ENCODE measurements at regions not wholly inside any gene's neighbourhood (a gene's known extent, or its start where the extent isn't known, plus 50 kb on each side); places are given as distances from the start of the nearest gene placed in this dataset.
"Not testable (repeated sequence)": the region's sequence is repeated elsewhere in the genome, so short reads cannot be mapped to it uniquely, and the experiment has no call there.

DNA sequence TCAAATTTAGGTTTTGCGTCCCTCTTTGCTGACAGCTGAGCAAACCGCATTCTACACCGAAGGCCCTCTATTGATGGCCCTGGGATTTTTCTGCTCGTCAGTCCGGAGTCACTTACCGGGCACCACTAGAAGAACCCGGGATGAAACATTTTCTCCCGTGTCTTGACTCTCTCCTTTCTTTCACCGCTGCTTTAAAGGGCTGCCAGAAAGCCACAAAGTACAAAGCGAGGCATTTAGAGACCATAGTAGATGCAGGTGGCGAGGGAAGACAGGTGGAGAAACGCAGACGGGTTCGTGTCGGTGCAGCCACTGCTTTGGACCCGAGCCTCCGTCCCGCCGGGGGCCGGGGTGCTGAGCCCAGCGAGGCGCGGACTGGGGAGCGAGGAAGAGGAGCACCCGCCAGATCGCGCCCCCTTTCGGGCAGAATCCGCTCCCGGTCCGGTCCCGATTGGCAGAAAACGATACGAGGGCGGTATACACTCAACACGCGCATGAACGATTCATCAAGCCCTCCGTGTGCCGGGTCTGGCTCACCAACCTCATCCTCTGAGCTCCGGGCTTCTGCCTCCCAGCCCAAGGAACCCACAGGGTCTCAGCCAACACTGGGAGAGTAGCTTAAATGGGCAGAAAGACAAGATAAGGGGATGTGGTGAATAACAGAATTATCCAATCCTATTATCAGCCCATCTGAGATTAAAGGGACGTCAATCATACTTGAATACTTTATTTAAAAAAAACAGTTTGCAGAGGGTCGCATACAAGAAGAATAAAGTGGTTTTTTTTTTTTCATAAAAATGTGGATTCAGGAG lies 84.9 kb downstream of the TRIM27 start:
- ATAC-seq (ENCODE audit: low FRiP score in 2 of 2) (peak; percentile 87 to 95), DNase-seq (peak; percentile 83 to 92)
- 0% methylated on average over 29 to 43 of the region's 43 CpGs for WGBS, 2 donors
- Histone ChIP-seq H3K27ac (peak overlapping the region; percentile 47 to 81 (median 72)), H3K4me3 (peak overlapping the region; percentile 52 to 72 (median 61)), H3K36me3 (no peaks in the 10 kb centered on the region), H3K4me1 (peaks cover 6 to 19% (median 14%) of the 10 kb centered on the region in 4 donors), H3K27me3 (no peaks in the 10 kb centered on the region), H3K9me3 (no peaks in the 10 kb centered on the region)
- TF ChIP-seq EP300 (IDR thresholded peaks at IDR 0.05), result no peak
- peak in 1 of 2 donors; percentile 23 for TF ChIP-seq POLR2AphosphoS5 (IDR thresholded peaks at IDR 0.05)
- TF ChIP-seq, protein P1, sequence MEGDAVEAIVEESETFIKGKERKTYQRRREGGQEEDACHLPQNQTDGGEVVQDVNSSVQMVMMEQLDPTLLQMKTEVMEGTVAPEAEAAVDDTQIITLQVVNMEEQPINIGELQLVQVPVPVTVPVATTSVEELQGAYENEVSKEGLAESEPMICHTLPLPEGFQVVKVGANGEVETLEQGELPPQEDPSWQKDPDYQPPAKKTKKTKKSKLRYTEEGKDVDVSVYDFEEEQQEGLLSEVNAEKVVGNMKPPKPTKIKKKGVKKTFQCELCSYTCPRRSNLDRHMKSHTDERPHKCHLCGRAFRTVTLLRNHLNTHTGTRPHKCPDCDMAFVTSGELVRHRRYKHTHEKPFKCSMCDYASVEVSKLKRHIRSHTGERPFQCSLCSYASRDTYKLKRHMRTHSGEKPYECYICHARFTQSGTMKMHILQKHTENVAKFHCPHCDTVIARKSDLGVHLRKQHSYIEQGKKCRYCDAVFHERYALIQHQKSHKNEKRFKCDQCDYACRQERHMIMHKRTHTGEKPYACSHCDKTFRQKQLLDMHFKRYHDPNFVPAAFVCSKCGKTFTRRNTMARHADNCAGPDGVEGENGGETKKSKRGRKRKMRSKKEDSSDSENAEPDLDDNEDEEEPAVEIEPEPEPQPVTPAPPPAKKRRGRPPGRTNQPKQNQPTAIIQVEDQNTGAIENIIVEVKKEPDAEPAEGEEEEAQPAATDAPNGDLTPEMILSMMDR (IDR thresholded peaks at IDR 0.05), result peak in 5 of 6 experiments; percentile 48 to 63 (median 57)

DNA sequence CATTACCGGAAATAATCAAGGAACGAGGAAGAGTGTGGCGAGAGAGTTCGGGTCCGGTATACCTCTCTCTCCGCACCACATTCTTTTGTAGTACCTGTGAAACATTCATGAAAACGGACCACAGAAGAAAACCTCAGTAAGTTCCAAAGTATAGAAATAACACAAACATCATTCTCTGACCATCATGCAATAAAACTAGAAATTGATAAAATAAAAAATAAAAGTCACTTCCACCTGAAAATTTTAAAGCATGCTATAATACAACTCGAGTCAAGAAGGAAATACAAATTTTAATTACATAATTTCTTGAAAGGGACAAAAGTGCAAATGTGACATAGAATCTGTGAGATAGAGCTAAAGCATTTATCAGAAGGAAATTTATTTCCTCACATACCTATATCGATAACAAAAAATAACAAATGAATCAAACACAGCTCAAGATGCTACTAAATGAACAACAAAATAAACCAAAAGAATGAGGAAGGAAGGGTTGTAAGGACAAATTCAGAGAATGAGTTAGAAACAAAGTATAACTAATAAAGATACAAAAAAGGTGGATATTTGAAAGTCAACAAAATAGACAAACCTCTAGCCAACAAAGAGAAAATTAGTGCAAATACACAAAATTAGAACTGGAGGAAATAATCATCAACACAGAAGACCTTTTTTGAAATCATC lies 84.2 kb downstream of the TRIM27 start:
- no peak overlapping the region for H3K27ac ChIP-seq
- peak overlapping the region in 3 of 4 donors; percentile 52 to 72 (median 69) for H3K4me3 ChIP-seq

DNA sequence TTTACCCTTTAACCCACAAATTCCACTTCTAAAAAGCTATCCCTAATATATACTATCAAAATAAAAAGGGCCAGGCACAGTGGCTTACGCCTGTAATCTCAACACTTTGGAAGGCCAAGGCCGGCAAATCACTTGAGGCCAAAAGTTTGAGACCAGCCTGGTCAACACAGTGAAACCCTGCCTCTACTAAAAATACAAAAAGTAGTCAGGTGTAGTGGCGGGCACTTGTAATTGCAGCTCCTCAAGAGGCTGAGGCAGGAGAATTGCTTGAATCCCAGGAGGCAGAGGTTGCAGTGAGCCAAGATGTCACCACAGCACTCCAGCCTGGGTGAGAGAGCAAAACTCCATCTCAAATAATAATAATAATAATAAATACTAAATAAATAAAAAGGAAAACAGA lies 82.5 kb downstream of the TRIM27 start:
- ATAC-seq (ENCODE audit: low FRiP score in 2 of 2), result no peak
- no peak overlapping the region for H3K4me3 ChIP-seq
- TF ChIP-seq POLR2A (IDR thresholded peaks at IDR 0.05) (no peak), EP300 (IDR thresholded peaks at IDR 0.05) (no peak), POLR2AphosphoS5 (IDR thresholded peaks at IDR 0.05) (no peak)
- TF ChIP-seq, protein P1 (IDR thresholded peaks at IDR 0.05), result no peak
- H3K9me3 ChIP-seq, result no peaks in the 10 kb centered on the region
- DNase-seq, result no peak
- H3K27ac ChIP-seq, result no peak overlapping the region
- H3K36me3 ChIP-seq, result no peaks in the 10 kb centered on the region
- peaks cover 6 to 19% (median 14%) of the 10 kb centered on the region in 4 donors for H3K4me1 ChIP-seq
- H3K27me3 ChIP-seq, result no peaks in the 10 kb centered on the region
- 62 to 68% methylated on average over 3 of the region's 3 CpGs for WGBS, 2 donors

More for the DNA sequence above, 84.2 kb downstream of the TRIM27 start:
- Histone ChIP-seq H3K4me1 (peaks cover 6 to 19% (median 14%) of the 10 kb centered on the region in 4 donors), H3K9me3 (no peaks in the 10 kb centered on the region), H3K36me3 (no peaks in the 10 kb centered on the region), H3K27me3 (no peaks in the 10 kb centered on the region)
- 13 to 15% methylated on average over 9 of the region's 9 CpGs for WGBS, 2 donors
- ATAC-seq (ENCODE audit: low FRiP score in 2 of 2), result no peak
- DNase-seq, result no peak
- TF ChIP-seq POLR2AphosphoS5 (IDR thresholded peaks at IDR 0.05) (no peak), POLR2A (IDR thresholded peaks at IDR 0.05) (no peak), EP300 (IDR thresholded peaks at IDR 0.05) (no peak)
- TF ChIP-seq, protein P1 (IDR thresholded peaks at IDR 0.05), result no peak

DNA sequence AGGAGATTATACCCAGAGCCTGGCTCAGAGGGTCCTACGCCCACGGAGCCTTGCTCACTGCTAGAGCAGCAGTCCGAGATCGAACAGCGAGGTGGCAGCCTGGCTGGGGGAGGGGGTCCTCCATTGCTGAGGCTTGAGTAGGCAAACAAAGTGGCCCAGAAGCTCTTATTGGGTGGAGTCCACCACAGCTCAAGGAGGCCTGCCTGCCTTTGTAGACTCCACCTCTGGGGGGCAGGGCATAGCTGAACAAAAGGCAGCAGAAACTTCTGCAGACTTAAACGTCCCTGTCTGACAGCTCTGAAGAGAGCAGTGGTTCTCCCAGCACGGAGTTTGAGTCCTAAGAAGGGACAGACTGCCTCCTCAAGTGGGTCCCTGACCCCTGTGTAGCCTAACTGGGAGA lies 75.0 kb downstream of the TRIM27 start:
- not testable (repeated sequence) for ATAC-seq (ENCODE audit: low FRiP score in 2 of 2); H3K4me1 ChIP-seq; DNase-seq; H3K36me3 ChIP-seq; H3K27me3 ChIP-seq; H3K4me3 ChIP-seq; H3K9me3 ChIP-seq; H3K27ac ChIP-seq
- WGBS, 2 donors, result 20 to 61% methylated on average over 3 to 7 of the region's 7 CpGs

Small RNA genes in the stretch of these regions (small RNA-seq; reads per million reads assigned to genes)
- 0 reads per million in 4 donors for gene AL121932.1

Measured in upper lobe of left lung (tissue), 6 donors.